GM21423 (cell line): ENCODE measurements at regions not wholly inside any gene's neighbourhood (a gene's known extent, or its start where the extent isn't known, plus 50 kb on each side); places are given as distances from the start of the nearest gene placed in this dataset.
"Not testable (repeated sequence)": the region's sequence is repeated elsewhere in the genome, so short reads cannot be mapped to it uniquely, and the experiment has no call there.

ENCODE experiments used
- ATAC-seq: cut with Tn5 transposase; IDR thresholded peaks from one replicate; pipeline ENCODE4 v1.9.1; 2021; ENCODE audit warnings: mild to moderate bottlenecking, moderate library complexity; ENCODE audit not compliant: unreplicated experiment

- ATAC-seq, result no peak
These were observed 305.4 kb upstream of the PODXL start for GRCh38 chr7:131861620-131862346.

- no peak for ATAC-seq
These were observed 302.9 kb upstream of the PODXL start for GRCh38 chr7:131859147-131859821.

GRCh38 chr7:131858611-131859010 is 302.2 kb upstream of the PODXL start:
- ATAC-seq, result no peak

- ATAC-seq, result no peak
These were observed 293.0 kb upstream of the PODXL start for GRCh38 chr7:131849472-131849871.

- no peak for ATAC-seq
These were observed 291.6 kb upstream of the PODXL start for GRCh38 chr7:131848033-131848432.

GRCh38 chr7:131845573-131846314 is 289.3 kb upstream of the PODXL start:
- ATAC-seq, result no peak

- ATAC-seq, result no peak
These were observed 287.9 kb upstream of the PODXL start for GRCh38 chr7:131844369-131844768.

- no peak for ATAC-seq
These were observed 287.5 kb upstream of the PODXL start for GRCh38 chr7:131843898-131844331.

- ATAC-seq, result no peak
These were observed 283.7 kb upstream of the PODXL start for GRCh38 chr7:131839967-131840690.

GRCh38 chr7:131836733-131837132 is 280.3 kb upstream of the PODXL start:
- ATAC-seq, result no peak

GRCh38 chr7:131835141-131835540 is 278.7 kb upstream of the PODXL start:
- no peak for ATAC-seq

GRCh38 chr7:131830681-131831080 is 274.3 kb upstream of the PODXL start:
- no peak for ATAC-seq

- ATAC-seq, result no peak
These were observed 273.6 kb upstream of the PODXL start for GRCh38 chr7:131829947-131830558.

GRCh38 chr7:131827421-131827820 is 271.0 kb upstream of the PODXL start:
- ATAC-seq, result no peak

- ATAC-seq, result no peak
These were observed 270.5 kb upstream of the PODXL start for GRCh38 chr7:131826960-131827359.

GRCh38 chr7:131823961-131824440 is 267.6 kb upstream of the PODXL start:
- not testable (repeated sequence) for ATAC-seq

- ATAC-seq, result no peak
These were observed 263.5 kb upstream of the PODXL start for GRCh38 chr7:131819891-131820290.

- no peak for ATAC-seq
These were observed 260.1 kb upstream of the PODXL start for GRCh38 chr7:131816391-131817007.

- no peak for ATAC-seq
These were observed 252.3 kb upstream of the PODXL start for GRCh38 chr7:131808736-131809135.

- not testable (repeated sequence) for ATAC-seq
These were observed 251.7 kb upstream of the PODXL start for GRCh38 chr7:131808156-131808555.
